Spinal cord (tissue), 9 donors: ENCODE measurements at regions not wholly inside any gene's neighbourhood (a gene's known extent, or its start where the extent isn't known, plus 50 kb on each side); places are given as distances from the start of the nearest gene placed in this dataset.

ENCODE experiments used
- DNase-seq, 6 donors: peaks; one replicate each; pipeline versions ENCODE4 v3.0.0 to v3.0.0-alpha.2; 2013 to 2015; ENCODE audit warnings: low spot score in 6 of 6, low read depth in 4 of 6
- H3K27ac ChIP-seq: one replicate; pipeline ENCODE4 v1.5.1; 2013; ENCODE audit warnings: low read depth, low read length, control low read depth
- H3K27me3 ChIP-seq: one replicate; pipeline ENCODE4 v1.6.1; 2013; ENCODE audit warnings: low read length; ENCODE audit not compliant: control insufficient read depth, insufficient read depth
- H3K36me3 ChIP-seq: one replicate; pipeline ENCODE4 v1.6.1; 2013; ENCODE audit warnings: low read length; ENCODE audit not compliant: control insufficient read depth, insufficient read depth
- H3K4me1 ChIP-seq: one replicate; pipeline ENCODE4 v1.6.1; 2013; ENCODE audit warnings: low read length; ENCODE audit not compliant: control insufficient read depth, insufficient read depth
- H3K4me3 ChIP-seq: one replicate; pipeline ENCODE4 v1.5.1; 2013; ENCODE audit warnings: low read depth, low read length, control low read depth
- H3K9me3 ChIP-seq: one replicate; pipeline ENCODE4 v1.6.1; 2013; ENCODE audit warnings: low read length; ENCODE audit not compliant: control insufficient read depth, insufficient read depth
- WGBS: methylation state at CpG from one replicate; pipeline ENCODE4 v1.1.5; 2013; ENCODE audit warnings: missing lambda C conversion rate; ENCODE audit not compliant: insufficient coverage; 5-methylcytosine and 5-hydroxymethylcytosine counted together
- donor health status: healthy.

DNA sequence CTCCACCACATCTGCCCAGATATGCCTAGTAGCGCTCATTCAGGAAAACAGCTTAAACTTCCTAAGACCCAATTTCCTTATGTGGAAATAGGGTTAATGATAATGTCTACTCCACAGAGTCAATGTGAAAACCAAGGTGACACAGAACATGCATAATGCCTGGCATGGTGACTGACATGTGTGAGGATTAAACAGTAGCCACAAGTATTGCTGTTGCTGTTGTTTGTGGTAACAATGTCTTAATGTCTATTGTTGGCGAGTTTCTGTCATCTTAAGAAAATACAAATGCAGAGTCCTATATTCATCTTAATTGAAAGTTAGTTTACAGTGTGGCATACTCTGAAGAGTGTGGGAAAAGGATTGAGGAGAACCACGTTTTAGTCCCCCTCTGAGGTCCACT is 75.6 kb upstream of the NGF start:
- no peaks in the 10 kb centered on the region for H3K9me3 ChIP-seq
- DNase-seq = no peak
- no peaks in the 10 kb centered on the region for H3K4me1 ChIP-seq
- no peaks in the 10 kb centered on the region for H3K36me3 ChIP-seq
- no CpG with 5 or more reads among the region's 3 CpGs for WGBS
- no peak overlapping the region for H3K27ac ChIP-seq
- H3K4me3 ChIP-seq = no peak overlapping the region
- no peaks in the 10 kb centered on the region for H3K27me3 ChIP-seq

DNA sequence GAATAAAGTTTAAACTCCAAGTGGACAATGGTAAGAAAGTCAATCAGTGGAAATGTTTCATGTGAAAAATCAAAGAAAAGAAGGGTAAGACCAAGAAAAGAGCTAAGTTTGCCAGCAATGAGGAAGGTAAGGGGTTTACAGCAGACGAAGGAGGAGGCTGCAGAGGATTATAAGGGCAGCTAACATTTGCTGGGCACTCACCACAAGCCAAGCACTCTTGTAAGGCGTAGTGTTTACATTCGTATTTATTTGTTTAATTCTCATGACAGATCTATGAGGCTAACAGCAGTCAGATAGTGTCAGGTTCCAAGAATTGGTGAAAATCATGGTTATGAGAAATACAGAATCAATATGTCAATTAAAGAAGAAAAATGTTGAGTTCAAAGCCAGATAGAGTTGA is 75.2 kb upstream of the NGF start:
- Histone ChIP-seq H3K9me3 (no peaks in the 10 kb centered on the region), H3K36me3 (no peaks in the 10 kb centered on the region), H3K27ac (no peak overlapping the region), H3K4me1 (no peaks in the 10 kb centered on the region), H3K4me3 (no peak overlapping the region), H3K27me3 (no peaks in the 10 kb centered on the region)
- no peak for DNase-seq
- WGBS = 91% methylated on average over 1 of the region's 3 CpGs

DNA sequence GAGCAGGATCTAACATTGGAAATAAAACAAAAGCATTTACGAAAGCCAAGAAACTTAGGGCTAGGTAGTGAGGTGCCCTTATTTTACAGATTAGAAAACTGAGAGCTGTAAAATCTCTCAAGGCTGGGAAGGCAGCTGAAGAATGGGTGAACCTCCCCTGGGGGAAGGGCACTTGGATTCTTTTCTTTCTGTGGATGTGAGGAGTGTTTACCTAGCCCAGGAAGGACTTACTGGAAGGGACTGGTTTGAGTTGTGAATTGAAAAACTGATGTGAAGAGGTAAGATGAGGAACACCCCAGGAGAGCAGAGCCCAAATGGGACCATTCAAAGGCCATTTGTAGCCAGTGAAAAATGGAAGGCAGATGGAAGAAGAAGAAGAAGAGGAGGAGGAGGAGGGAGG is 74.7 kb upstream of the NGF start:
- no peak overlapping the region for H3K4me3 ChIP-seq
- no peaks in the 10 kb centered on the region for H3K36me3 ChIP-seq
- no peaks in the 10 kb centered on the region for H3K27me3 ChIP-seq
- H3K9me3 ChIP-seq = no peaks in the 10 kb centered on the region
- no peak for DNase-seq
- no peaks in the 10 kb centered on the region for H3K4me1 ChIP-seq
- 100% methylated on average over 1 of the region's 1 CpG for WGBS
- no peak overlapping the region for H3K27ac ChIP-seq

DNA sequence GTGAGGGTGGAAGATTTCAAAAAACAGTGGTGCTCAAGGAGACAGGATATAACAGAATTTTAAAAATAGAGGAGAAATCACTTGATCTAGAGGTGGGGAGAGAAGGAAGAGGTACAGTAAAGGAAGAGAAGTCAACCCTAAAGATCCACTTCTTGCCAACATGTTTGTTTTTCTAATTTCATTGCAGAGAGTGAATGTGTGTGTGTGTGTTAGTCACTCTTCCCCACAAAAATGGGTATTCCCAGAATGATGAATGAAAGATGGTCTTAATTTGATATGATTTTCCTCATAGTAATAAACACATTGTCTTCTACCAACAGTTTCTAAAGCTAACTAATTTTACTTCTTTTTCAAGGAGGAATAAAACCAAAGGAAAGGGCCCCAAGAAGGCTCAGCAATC is 74.2 kb upstream of the NGF start:
- Histone ChIP-seq H3K36me3 (no peaks in the 10 kb centered on the region), H3K4me3 (no peak overlapping the region), H3K4me1 (no peaks in the 10 kb centered on the region), H3K27me3 (no peaks in the 10 kb centered on the region), H3K27ac (no peak overlapping the region), H3K9me3 (no peaks in the 10 kb centered on the region)
- DNase-seq = no peak

DNA sequence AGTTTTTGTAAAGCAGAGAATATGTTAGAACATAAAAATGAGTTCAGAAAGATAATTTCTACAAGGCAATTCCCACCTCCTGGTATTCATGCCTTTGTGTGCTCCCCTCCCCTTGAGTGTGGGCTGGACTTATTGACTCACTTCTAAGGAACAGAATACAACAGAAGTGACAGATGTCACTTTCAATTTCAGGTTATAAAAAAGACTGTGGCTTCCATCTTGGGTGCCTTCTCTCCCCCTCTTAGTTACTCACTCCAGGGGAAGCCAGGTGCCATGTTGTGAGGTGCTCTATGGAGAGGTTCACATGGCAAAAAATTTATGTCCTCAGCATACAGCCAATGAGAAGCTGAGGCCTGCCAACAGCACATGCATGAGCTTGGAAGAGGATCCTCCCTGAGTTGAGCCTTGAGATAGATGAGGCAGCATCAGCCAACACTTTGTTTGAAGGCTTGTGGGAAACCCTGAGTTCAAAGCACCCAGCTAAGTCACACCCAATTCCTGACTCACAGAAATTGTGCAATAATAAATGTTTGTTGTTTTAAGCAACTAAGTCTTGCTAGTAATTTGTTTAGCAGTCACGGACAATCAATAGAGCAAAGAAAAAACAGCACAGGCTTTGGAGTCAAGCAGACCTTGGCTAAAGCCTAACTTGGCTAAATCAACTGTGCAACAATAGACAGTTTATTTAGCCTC is 73.5 kb upstream of the NGF start:
- Histone ChIP-seq H3K9me3 (no peaks in the 10 kb centered on the region), H3K4me1 (no peaks in the 10 kb centered on the region), H3K36me3 (no peaks in the 10 kb centered on the region), H3K27ac (no peak overlapping the region), H3K4me3 (no peak overlapping the region), H3K27me3 (no peaks in the 10 kb centered on the region)
- no peak for DNase-seq
- no CpG with 5 or more reads among the region's 1 CpG for WGBS

DNA sequence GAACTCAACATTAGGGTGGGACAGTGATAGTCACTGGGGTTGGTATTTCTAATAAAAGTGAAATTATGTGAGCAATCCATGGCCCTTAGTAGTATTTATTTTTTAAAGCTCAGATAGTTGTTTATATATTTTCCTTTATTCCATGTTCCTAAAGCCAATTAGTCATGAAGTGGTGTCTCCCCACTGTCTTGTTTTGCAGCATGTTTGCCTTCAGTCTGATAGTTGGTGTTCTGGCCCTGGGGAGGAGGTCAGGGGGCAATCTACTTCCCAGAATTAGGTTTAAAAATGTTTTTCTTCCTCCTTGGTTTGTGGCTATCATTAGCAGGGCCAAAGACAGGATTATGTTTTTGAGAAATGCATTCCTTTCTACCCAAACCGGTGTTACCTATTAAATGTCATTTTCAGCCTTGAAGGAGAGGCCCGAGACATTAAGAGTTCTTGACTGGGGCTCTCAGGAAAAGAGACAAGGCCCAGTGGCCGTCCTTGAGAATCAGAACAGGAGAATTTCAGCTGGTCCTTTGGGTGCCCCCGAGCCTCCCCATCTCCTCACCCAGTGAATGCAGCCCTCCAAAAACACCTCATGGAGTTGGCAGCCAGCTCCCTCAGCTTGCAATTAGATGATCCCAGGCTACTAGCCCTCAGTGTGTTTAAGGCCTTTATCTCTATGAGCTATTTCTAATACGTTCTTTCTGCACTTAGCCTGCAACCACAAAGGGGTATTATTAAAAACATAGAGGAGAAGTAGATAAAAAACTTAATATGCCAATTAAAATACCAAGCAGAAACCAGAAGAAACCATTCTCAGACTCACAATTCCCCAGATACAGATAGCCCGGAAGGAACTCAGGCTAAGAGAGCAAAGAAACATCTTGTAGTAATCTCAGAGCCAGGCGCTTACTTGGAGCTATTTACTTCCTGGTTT is 71.3 kb upstream of the NGF start:
- H3K4me3 ChIP-seq = no peak overlapping the region
- no peaks in the 10 kb centered on the region for H3K27me3 ChIP-seq
- no peaks in the 10 kb centered on the region for H3K9me3 ChIP-seq
- 92% methylated on average over 4 of the region's 7 CpGs for WGBS
- H3K4me1 ChIP-seq = no peaks in the 10 kb centered on the region
- H3K36me3 ChIP-seq = no peaks in the 10 kb centered on the region
- no peak for DNase-seq
- H3K27ac ChIP-seq = no peak overlapping the region

DNA sequence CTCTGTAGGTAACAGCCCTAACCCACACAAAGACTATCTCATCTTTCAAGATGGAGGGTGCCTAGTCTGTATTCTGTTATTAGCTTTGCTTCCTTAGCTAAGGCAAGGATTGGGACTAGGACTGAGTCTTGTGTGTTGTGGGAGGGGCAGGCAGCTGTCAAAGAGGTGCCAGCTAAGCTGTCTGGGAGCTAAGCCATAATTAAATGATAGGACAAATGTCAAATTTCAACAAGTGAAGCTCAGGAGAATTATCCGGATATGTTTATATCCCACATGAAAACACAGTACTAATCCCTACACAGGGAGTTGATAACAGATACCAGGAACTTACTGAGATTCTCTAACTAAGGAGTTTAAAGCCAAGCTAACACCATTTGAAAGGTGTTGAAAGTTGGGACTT is 70.5 kb upstream of the NGF start:
- Histone ChIP-seq H3K4me3 (no peak overlapping the region), H3K9me3 (no peaks in the 10 kb centered on the region), H3K4me1 (no peaks in the 10 kb centered on the region), H3K27me3 (no peaks in the 10 kb centered on the region), H3K36me3 (no peaks in the 10 kb centered on the region), H3K27ac (no peak overlapping the region)
- DNase-seq = no peak
- no CpG with 5 or more reads among the region's 1 CpG for WGBS

DNA sequence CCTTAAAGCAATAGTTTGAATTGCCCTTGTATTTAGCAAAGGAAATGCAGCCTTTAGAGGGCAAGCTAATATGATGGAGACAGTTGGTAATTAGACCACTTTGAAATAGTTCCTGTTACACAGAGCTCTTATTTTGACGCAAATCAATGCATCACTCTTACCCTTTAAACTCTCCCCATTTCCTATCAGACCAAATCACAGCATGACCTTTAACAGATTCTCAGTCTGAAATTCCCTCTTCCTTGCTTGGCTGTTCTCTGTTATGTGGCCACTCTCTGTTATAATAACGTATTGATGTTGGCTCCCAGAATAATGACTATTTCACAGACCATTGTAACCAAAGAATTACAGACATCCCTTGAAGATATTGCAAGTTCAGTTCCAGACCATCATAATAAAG is 66.9 kb upstream of the NGF start:
- Histone ChIP-seq H3K36me3 (no peaks in the 10 kb centered on the region), H3K4me3 (no peak overlapping the region), H3K4me1 (no peaks in the 10 kb centered on the region), H3K27me3 (no peaks in the 10 kb centered on the region), H3K9me3 (no peaks in the 10 kb centered on the region), H3K27ac (peak overlapping the region; percentile 16)
- DNase-seq = peak in 1 of 6 donors; percentile 18
- WGBS = no CpG with 5 or more reads among the region's 2 CpGs

DNA sequence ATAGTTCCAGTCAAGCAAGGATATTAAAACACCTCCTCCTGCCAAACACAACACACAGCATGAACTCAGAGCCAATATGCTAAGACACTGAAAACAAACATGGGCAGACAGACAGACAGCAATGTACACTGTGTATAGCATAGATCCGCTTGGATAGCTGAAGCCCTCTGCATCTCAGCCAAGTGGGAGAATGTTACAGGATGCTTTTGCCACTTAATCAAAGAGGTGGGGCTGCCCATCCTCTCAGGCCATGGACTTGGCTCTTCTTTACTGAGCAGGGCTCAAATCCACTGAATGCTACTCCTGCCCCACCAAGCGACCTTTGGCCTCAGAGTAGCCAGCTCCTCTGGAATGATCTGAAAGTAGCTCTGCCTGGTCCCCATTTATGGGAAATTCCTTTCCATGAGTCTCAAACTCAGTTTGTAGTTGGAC is 64.7 kb upstream of the NGF start:
- no peaks in the 10 kb centered on the region for H3K27me3 ChIP-seq
- H3K4me3 ChIP-seq = no peak overlapping the region
- H3K27ac ChIP-seq = peak overlapping the region; percentile 18
- DNase-seq = peak in 2 of 6 donors; percentile 3 to 46
- 78% methylated on average over 2 of the region's 2 CpGs for WGBS
- H3K4me1 ChIP-seq = no peaks in the 10 kb centered on the region
- no peaks in the 10 kb centered on the region for H3K36me3 ChIP-seq
- no peaks in the 10 kb centered on the region for H3K9me3 ChIP-seq

DNA sequence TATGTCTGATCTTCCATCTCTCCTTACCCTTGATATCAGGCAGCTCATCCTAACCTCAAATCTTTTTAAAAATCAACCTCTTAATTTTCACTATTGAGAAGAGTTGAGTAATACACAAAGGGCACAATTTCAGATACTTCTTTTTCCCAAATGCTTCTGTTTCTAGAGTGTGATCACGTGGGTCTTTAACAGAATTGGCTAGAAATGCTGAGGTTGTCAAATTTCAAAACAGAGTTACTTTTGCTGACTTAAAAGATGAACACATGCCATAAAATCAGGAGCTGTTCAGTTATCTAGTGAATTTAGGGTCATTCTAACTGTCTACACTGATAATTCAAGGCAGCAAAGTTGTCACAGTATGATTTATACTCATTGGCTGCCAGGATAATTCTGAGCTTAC is 63.6 kb upstream of the NGF start:
- peak in 1 of 6 donors; percentile 7 for DNase-seq
- H3K27me3 ChIP-seq = no peaks in the 10 kb centered on the region
- no peaks in the 10 kb centered on the region for H3K4me1 ChIP-seq
- H3K36me3 ChIP-seq = no peaks in the 10 kb centered on the region
- H3K27ac ChIP-seq = no peak overlapping the region
- no peaks in the 10 kb centered on the region for H3K9me3 ChIP-seq
- WGBS = no CpG with 5 or more reads among the region's 1 CpG
- no peak overlapping the region for H3K4me3 ChIP-seq
